Parathyroid adenoma (tissue), 2 donors: ENCODE measurements at regions not wholly inside any gene's neighbourhood (a gene's known extent, or its start where the extent isn't known, plus 50 kb on each side); places are given as distances from the start of the nearest gene placed in this dataset.

Experiments used
- H2AFZ ChIP-seq: fragments of 300-600 bp; sonication (generic); one replicate; pipeline ENCODE4 v1.7.0; 2017; ENCODE audit warnings: antibody characterized with exemption, mild to moderate bottlenecking
- H3K27ac ChIP-seq: fragments of 300-600 bp; sonication (generic); one replicate; pipeline ENCODE4 v1.7.0; 2017
- H3K27me3 ChIP-seq: fragments of 300-600 bp; sonication (generic); one replicate; pipeline ENCODE4 v1.7.0; 2017; ENCODE audit warnings: low read length; ENCODE audit not compliant: control insufficient read depth, insufficient read depth
- H3K36me3 ChIP-seq: fragments of 300-600 bp; sonication (generic); one replicate; pipeline ENCODE4 v1.7.0; 2017; ENCODE audit warnings: low read length; ENCODE audit not compliant: control insufficient read depth, insufficient read depth
- H3K4me1 ChIP-seq: fragments of 300-600 bp; sonication (generic); one replicate; pipeline ENCODE4 v1.7.0; 2017; ENCODE audit warnings: control low read depth
- H3K4me2 ChIP-seq: fragments of 300-600 bp; sonication (generic); one replicate; pipeline ENCODE4 v1.7.0; 2017; ENCODE audit warnings: low read length
- H3K4me3 ChIP-seq: fragments of 300-600 bp; sonication (generic); one replicate; pipeline ENCODE4 v1.7.0; 2017; ENCODE audit warnings: low read depth, low read length
- H3K79me2 ChIP-seq: fragments of 300-600 bp; sonication (generic); one replicate; pipeline ENCODE4 v1.7.0; 2017; ENCODE audit warnings: control low read depth
- H3K9ac ChIP-seq: fragments of 300-600 bp; sonication (generic); one replicate; pipeline ENCODE4 v1.7.0; 2017; ENCODE audit warnings: mild to moderate bottlenecking
- H3K9me3 ChIP-seq: fragments of 300-600 bp; sonication (generic); one replicate; pipeline ENCODE4 v1.7.0; 2017; ENCODE audit warnings: low read length; ENCODE audit not compliant: control insufficient read depth
- CTCF ChIP-seq: fragments of 300-600 bp; sonication (generic); IDR thresholded peaks from one replicate; pipeline ENCODE4 v1.7.0; 2017; ENCODE audit warnings: antibody characterized with exemption, mild to moderate bottlenecking
- donor health status: primary hyperparathyroidism.

- H3K4me3 ChIP-seq: no peak overlapping the region
- H3K27me3 ChIP-seq: no peaks in the 10 kb centered on the region
- no peaks in the 10 kb centered on the region for H3K4me1 ChIP-seq
- H2AFZ ChIP-seq: no peak overlapping the region
- TF ChIP-seq CTCF: no peak
- H3K79me2 ChIP-seq: no peaks in the 10 kb centered on the region
- no peak overlapping the region for H3K4me2 ChIP-seq
- no peaks in the 10 kb centered on the region for H3K36me3 ChIP-seq
- no peaks in the 10 kb centered on the region for H3K9me3 ChIP-seq
- no peak overlapping the region for H3K9ac ChIP-seq
- H3K27ac ChIP-seq: no peak overlapping the region
Measured at GRCh38 chr6:102907181-102907580, 1513.7 kb downstream of the GRIK2 start.

GRCh38 chr6:102902471-102902870 is 1509.0 kb downstream of the GRIK2 start:
- Histone ChIP-seq H3K4me2 (no peak overlapping the region), H3K4me3 (no peak overlapping the region), H2AFZ (no peak overlapping the region), H3K9me3 (no peaks in the 10 kb centered on the region), H3K9ac (no peak overlapping the region), H3K79me2 (no peaks in the 10 kb centered on the region), H3K27me3 (no peaks in the 10 kb centered on the region), H3K27ac (no peak overlapping the region), H3K36me3 (no peaks in the 10 kb centered on the region), H3K4me1 (no peaks in the 10 kb centered on the region)
- TF ChIP-seq CTCF: no peak

- TF ChIP-seq CTCF: no peak
- Histone ChIP-seq H3K9ac (no peak overlapping the region), H3K27ac (no peak overlapping the region), H3K4me1 (no peaks in the 10 kb centered on the region), H3K36me3 (no peaks in the 10 kb centered on the region), H3K79me2 (no peaks in the 10 kb centered on the region), H3K27me3 (no peaks in the 10 kb centered on the region), H3K9me3 (no peaks in the 10 kb centered on the region), H3K4me2 (no peak overlapping the region), H3K4me3 (no peak overlapping the region), H2AFZ (no peak overlapping the region)
Measured at GRCh38 chr6:102895683-102896082, 1502.2 kb downstream of the GRIK2 start.

- Histone ChIP-seq H3K79me2 (no peaks in the 10 kb centered on the region), H3K36me3 (no peaks in the 10 kb centered on the region), H3K4me2 (no peak overlapping the region), H3K9ac (no peak overlapping the region), H3K27ac (no peak overlapping the region), H3K9me3 (no peaks in the 10 kb centered on the region), H3K27me3 (no peaks in the 10 kb centered on the region), H2AFZ (no peak overlapping the region), H3K4me1 (no peaks in the 10 kb centered on the region), H3K4me3 (no peak overlapping the region)
- TF ChIP-seq CTCF: no peak
Measured at GRCh38 chr6:102885165-102885564, 1491.7 kb downstream of the GRIK2 start.

GRCh38 chr6:102853249-102853955 is 1459.9 kb downstream of the GRIK2 start:
- H3K27ac ChIP-seq: no peak overlapping the region
- no peaks in the 10 kb centered on the region for H3K27me3 ChIP-seq
- no peak for TF ChIP-seq CTCF
- no peak overlapping the region for H2AFZ ChIP-seq
- H3K9ac ChIP-seq: no peak overlapping the region
- no peaks in the 10 kb centered on the region for H3K4me1 ChIP-seq
- H3K9me3 ChIP-seq: no peaks in the 10 kb centered on the region
- no peak overlapping the region for H3K4me3 ChIP-seq
- H3K79me2 ChIP-seq: no peaks in the 10 kb centered on the region
- no peak overlapping the region for H3K4me2 ChIP-seq
- H3K36me3 ChIP-seq: no peaks in the 10 kb centered on the region
